A204.1 (cell line): ENCODE measurements at regions not wholly inside any gene's neighbourhood (a gene's known extent, or its start where the extent isn't known, plus 50 kb on each side); places are given as distances from the start of the nearest gene placed in this dataset.
"Not testable (repeated sequence)": the region's sequence is repeated elsewhere in the genome, so short reads cannot be mapped to it uniquely, and the experiment has no call there.

Experiments
- FAIRE-seq: peaks from 2 replicates; lab custom pipeline; 2012; peaks lifted over from hg19 to GRCh38; lab: Jason Lieb, UNC

GRCh38 chr9:90167914-90168313 lies 474.7 kb downstream of the DIRAS2 start:
- FAIRE-seq: no peak

GRCh38 chr9:90169490-90169889 lies 473.1 kb downstream of the DIRAS2 start:
- no peak for FAIRE-seq

GRCh38 chr9:90173935-90174334 lies 468.7 kb downstream of the DIRAS2 start:
- not testable (repeated sequence) for FAIRE-seq

GRCh38 chr9:90174346-90174745 lies 468.3 kb downstream of the DIRAS2 start:
- not testable (repeated sequence) for FAIRE-seq

GRCh38 chr9:90175257-90175656 lies 467.4 kb downstream of the DIRAS2 start:
- FAIRE-seq: no peak

GRCh38 chr9:90175865-90176264 lies 466.8 kb downstream of the DIRAS2 start:
- no peak for FAIRE-seq

GRCh38 chr9:90176901-90177300 lies 465.7 kb downstream of the DIRAS2 start:
- no peak for FAIRE-seq

- no peak for FAIRE-seq
These were observed 462.2 kb downstream of the DIRAS2 start for GRCh38 chr9:90180381-90180780.

GRCh38 chr9:90188656-90189055 lies 454.0 kb downstream of the DIRAS2 start:
- no peak for FAIRE-seq

- FAIRE-seq: no peak
These were observed 453.3 kb downstream of the DIRAS2 start for GRCh38 chr9:90189306-90189705.

- not testable (repeated sequence) for FAIRE-seq
These were observed 450.2 kb downstream of the DIRAS2 start for GRCh38 chr9:90192465-90192864.

- no peak for FAIRE-seq
These were observed 443.7 kb downstream of the DIRAS2 start for GRCh38 chr9:90198956-90199355.

- FAIRE-seq: no peak
These were observed 440.9 kb downstream of the DIRAS2 start for GRCh38 chr9:90201766-90202165.

- no peak for FAIRE-seq
These were observed 438.3 kb downstream of the DIRAS2 start for GRCh38 chr9:90204128-90204831.

- FAIRE-seq: not testable (repeated sequence)
These were observed 429.6 kb downstream of the DIRAS2 start for GRCh38 chr9:90213045-90213444.

- FAIRE-seq: no peak
These were observed 423.0 kb downstream of the DIRAS2 start for GRCh38 chr9:90219548-90220118.

- not testable (repeated sequence) for FAIRE-seq
These were observed 420.7 kb downstream of the DIRAS2 start for GRCh38 chr9:90221899-90222298.

GRCh38 chr9:90226839-90227338 lies 415.7 kb downstream of the DIRAS2 start:
- FAIRE-seq: not testable (repeated sequence)

GRCh38 chr9:90233081-90233480 lies 409.5 kb downstream of the DIRAS2 start:
- FAIRE-seq: not testable (repeated sequence)

GRCh38 chr9:90240541-90240940 lies 402.1 kb downstream of the DIRAS2 start:
- no peak for FAIRE-seq

GRCh38 chr9:90245661-90246060 lies 397.0 kb downstream of the DIRAS2 start:
- FAIRE-seq: no peak

GRCh38 chr9:90249094-90249493 lies 393.5 kb downstream of the DIRAS2 start:
- no peak for FAIRE-seq

GRCh38 chr9:90251316-90251715 lies 391.3 kb downstream of the DIRAS2 start:
- no peak for FAIRE-seq

- no peak for FAIRE-seq
These were observed 386.3 kb downstream of the DIRAS2 start for GRCh38 chr9:90256345-90256744.
